ENCODE measurements at regions not wholly inside any gene's neighbourhood (a gene's known extent, or its start where the extent isn't known, plus 50 kb on each side); places are given as distances from the start of the nearest gene placed in this dataset.

GRCh38 chr2:117718048-117718447, 96.4 kb upstream of the DDX18 start:
- no peaks in the 10 kb centered on the region for H3K9me3 ChIP-seq

GRCh38 chr2:117720765-117721164, 93.7 kb upstream of the DDX18 start:
- Histone ChIP-seq H3K4me1 (no peaks in the 10 kb centered on the region), H3K27ac (no peak overlapping the region), H3K4me3 (no peak overlapping the region), H3K36me3 (no peaks in the 10 kb centered on the region), H3K9me3 (no peaks in the 10 kb centered on the region), H3K27me3 (no peaks in the 10 kb centered on the region)
- TF ChIP-seq, protein P1, sequence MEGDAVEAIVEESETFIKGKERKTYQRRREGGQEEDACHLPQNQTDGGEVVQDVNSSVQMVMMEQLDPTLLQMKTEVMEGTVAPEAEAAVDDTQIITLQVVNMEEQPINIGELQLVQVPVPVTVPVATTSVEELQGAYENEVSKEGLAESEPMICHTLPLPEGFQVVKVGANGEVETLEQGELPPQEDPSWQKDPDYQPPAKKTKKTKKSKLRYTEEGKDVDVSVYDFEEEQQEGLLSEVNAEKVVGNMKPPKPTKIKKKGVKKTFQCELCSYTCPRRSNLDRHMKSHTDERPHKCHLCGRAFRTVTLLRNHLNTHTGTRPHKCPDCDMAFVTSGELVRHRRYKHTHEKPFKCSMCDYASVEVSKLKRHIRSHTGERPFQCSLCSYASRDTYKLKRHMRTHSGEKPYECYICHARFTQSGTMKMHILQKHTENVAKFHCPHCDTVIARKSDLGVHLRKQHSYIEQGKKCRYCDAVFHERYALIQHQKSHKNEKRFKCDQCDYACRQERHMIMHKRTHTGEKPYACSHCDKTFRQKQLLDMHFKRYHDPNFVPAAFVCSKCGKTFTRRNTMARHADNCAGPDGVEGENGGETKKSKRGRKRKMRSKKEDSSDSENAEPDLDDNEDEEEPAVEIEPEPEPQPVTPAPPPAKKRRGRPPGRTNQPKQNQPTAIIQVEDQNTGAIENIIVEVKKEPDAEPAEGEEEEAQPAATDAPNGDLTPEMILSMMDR (IDR thresholded peaks at IDR 0.05): no peak
- no peak for TF ChIP-seq POLR2AphosphoS5 (IDR thresholded peaks at IDR 0.05)
- TF ChIP-seq POLR2A (IDR thresholded peaks at IDR 0.05): no peak
- no peak for DNase-seq (ENCODE audit: low spot score in 2 of 2)
- intact Hi-C loops (cut with DNase I; ENCODE audit: low total_unique reads): no loop called here

More at GRCh38 chr2:117718048-117718447, 96.4 kb upstream of the DDX18 start:
- H3K4me3 ChIP-seq: no peak overlapping the region
- H3K4me1 ChIP-seq: no peaks in the 10 kb centered on the region
- H3K27me3 ChIP-seq: no peaks in the 10 kb centered on the region
- DNase-seq (ENCODE audit: low spot score in 2 of 2): no peak
- H3K27ac ChIP-seq: no peak overlapping the region
- TF ChIP-seq, protein P1 (IDR thresholded peaks at IDR 0.05): no peak
- TF ChIP-seq POLR2AphosphoS5 (IDR thresholded peaks at IDR 0.05) (no peak), POLR2A (IDR thresholded peaks at IDR 0.05) (no peak)
- intact Hi-C loops (cut with DNase I; ENCODE audit: low total_unique reads): no loop called here
- no peaks in the 10 kb centered on the region for H3K36me3 ChIP-seq

- TF ChIP-seq, protein P1 (IDR thresholded peaks at IDR 0.05): no peak
- TF ChIP-seq POLR2A (IDR thresholded peaks at IDR 0.05): no peak
- TF ChIP-seq POLR2AphosphoS5 (IDR thresholded peaks at IDR 0.05): no peak
- Histone ChIP-seq H3K27ac (no peak overlapping the region), H3K4me1 (no peaks in the 10 kb centered on the region), H3K36me3 (no peaks in the 10 kb centered on the region), H3K9me3 (no peaks in the 10 kb centered on the region), H3K27me3 (no peaks in the 10 kb centered on the region), H3K4me3 (no peak overlapping the region)
- no peak for DNase-seq (ENCODE audit: low spot score in 2 of 2)
- intact Hi-C loops (cut with DNase I; ENCODE audit: low total_unique reads): no loop called here
Measured at GRCh38 chr2:117723483-117723882, 91.0 kb upstream of the DDX18 start.

DNA sequence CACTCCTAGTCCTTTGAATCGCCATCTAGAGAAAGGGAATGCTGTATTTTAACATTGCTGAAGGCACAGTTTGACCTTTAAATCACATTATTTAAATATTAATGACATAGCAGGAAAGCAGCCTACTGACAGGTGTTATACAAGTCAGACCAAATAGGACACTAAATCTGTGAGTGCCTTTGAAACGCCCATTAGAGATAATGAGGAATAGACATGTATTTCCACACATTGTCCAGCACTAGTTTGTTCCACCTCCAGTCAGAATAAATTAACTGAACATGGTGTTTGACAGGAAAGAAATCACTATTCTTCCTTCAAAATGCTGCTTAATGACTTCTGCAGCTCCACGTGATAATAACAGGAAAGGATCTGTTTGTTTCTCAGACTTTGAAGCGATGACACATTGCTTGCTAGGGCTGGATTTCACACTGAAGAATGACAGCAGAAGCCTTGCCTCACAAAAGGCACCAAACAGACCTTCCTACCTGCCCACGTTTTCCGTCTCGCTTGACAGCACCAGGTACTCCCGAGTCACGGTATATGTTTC, 90.5 kb upstream of the DDX18 start:
- no peak for TF ChIP-seq POLR2A (IDR thresholded peaks at IDR 0.05)
- no peak overlapping the region for H3K27ac ChIP-seq

GRCh38 chr2:117726747-117727146, 87.7 kb upstream of the DDX18 start:
- DNase-seq (ENCODE audit: low spot score in 2 of 2): no peak
- H3K9me3 ChIP-seq: no peaks in the 10 kb centered on the region
- no peak overlapping the region for H3K4me3 ChIP-seq
- no peaks in the 10 kb centered on the region for H3K27me3 ChIP-seq
- TF ChIP-seq, protein P1 (IDR thresholded peaks at IDR 0.05): no peak
- no peak for TF ChIP-seq POLR2A (IDR thresholded peaks at IDR 0.05)
- no peak for TF ChIP-seq POLR2AphosphoS5 (IDR thresholded peaks at IDR 0.05)
- no peak overlapping the region for H3K27ac ChIP-seq
- intact Hi-C loops (cut with DNase I; ENCODE audit: low total_unique reads): no loop called here
- H3K4me1 ChIP-seq: no peaks in the 10 kb centered on the region
- H3K36me3 ChIP-seq: no peaks in the 10 kb centered on the region

More for the DNA sequence above, 90.5 kb upstream of the DDX18 start:
- Histone ChIP-seq H3K27me3 (no peaks in the 10 kb centered on the region), H3K4me1 (no peaks in the 10 kb centered on the region), H3K4me3 (no peak overlapping the region), H3K36me3 (no peaks in the 10 kb centered on the region), H3K9me3 (no peaks in the 10 kb centered on the region)
- no peak for DNase-seq (ENCODE audit: low spot score in 2 of 2)
- intact Hi-C loops (cut with DNase I; ENCODE audit: low total_unique reads): no loop called here

DNA sequence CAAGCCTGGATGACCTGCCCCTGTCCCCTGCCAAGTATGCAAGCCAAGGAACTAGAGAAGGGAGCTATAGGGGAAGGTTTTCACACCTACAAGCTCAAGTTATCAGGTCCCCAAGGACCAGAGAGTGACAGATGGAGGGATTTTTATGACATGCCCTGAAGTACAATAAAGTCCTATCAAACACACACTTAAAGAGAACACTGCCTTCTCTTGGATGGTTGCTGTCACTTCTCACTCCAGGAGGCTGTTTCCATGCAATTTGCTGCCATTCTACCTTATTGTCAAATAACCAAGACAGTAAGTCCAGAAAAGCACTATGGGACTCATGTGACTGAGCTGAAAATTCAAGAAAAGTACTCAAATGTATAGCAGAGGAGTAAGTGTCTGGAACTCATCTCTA, 76.6 kb upstream of the DDX18 start:
- TF ChIP-seq POLR2AphosphoS5 (IDR thresholded peaks at IDR 0.05) (no peak), POLR2A (IDR thresholded peaks at IDR 0.05) (no peak)
- TF ChIP-seq, protein P1 (IDR thresholded peaks at IDR 0.05): no peak
- intact Hi-C loops (cut with DNase I; ENCODE audit: low total_unique reads): no loop called here
- Histone ChIP-seq H3K27me3 (no peaks in the 10 kb centered on the region), H3K27ac (no peak overlapping the region), H3K4me1 (no peaks in the 10 kb centered on the region), H3K9me3 (peaks cover 0 to 1% of the 10 kb centered on the region in 2 donors), H3K4me3 (no peak overlapping the region), H3K36me3 (no peaks in the 10 kb centered on the region)
- DNase-seq (ENCODE audit: low spot score in 2 of 2): no peak
